ENCODE measurements at regions not wholly inside any gene's neighbourhood (a gene's known extent, or its start where the extent isn't known, plus 50 kb on each side); places are given as distances from the start of the nearest gene placed in this dataset.

GRCh38 chr2:221975151-221975550 lies 323.6 kb downstream of the PAX3 start (continued):
- TF ChIP-seq FOXP4 (CRISPR knock-in tag; IDR thresholded peaks at IDR 0.05; ENCODE audit: borderline replicate concordance) (no peak), ZNF324 (CRISPR knock-in tag; IDR thresholded peaks at IDR 0.05) (no peak), EHMT2 (IDR thresholded peaks at IDR 0.05) (no peak), ZNF518B (CRISPR knock-in tag; IDR thresholded peaks at IDR 0.05) (no peak)

- Histone ChIP-seq H3K9me3 (replicated peaks; ENCODE audit: control insufficient read depth, insufficient read depth, low read depth, low read length) (no peaks in the 10 kb centered on the region), H3K9me1 (ENCODE audit: control insufficient read depth, insufficient read depth, low read length) (no peaks in the 10 kb centered on the region), H2AFZ (ENCODE audit: low read depth, low read length) (no peak overlapping the region), H3K4me3 (no peak overlapping the region), H3K79me2 (ENCODE audit: control insufficient read depth, insufficient read depth, low read length) (no peaks in the 10 kb centered on the region), H3K4me2 (ENCODE audit: insufficient read depth, low read length) (no peak overlapping the region), H3K36me3 (ENCODE audit: control insufficient read depth, insufficient read depth, low read length) (no peaks in the 10 kb centered on the region), H3K4me1 (replicated peaks in 1 of 2; ENCODE audit: control insufficient read depth in 2 of 2, insufficient read depth in 2 of 2, low read length in 2 of 2) (no peaks in the 10 kb centered on the region), H4K20me1 (replicated peaks; ENCODE audit: control insufficient read depth, insufficient read depth, low read length) (no peaks in the 10 kb centered on the region), H3K27ac (ENCODE audit: extremely low read depth, low read depth, low read length) (no peak overlapping the region), H3K9ac (ENCODE audit: insufficient read depth in 1 of 2, low read depth in 2 of 2, low read length in 2 of 2) (no peak overlapping the region), H3K27me3 (ENCODE audit: control insufficient read depth in 2 of 2, insufficient read depth in 2 of 2, low read length in 2 of 2) (no peaks in the 10 kb centered on the region)
- TF ChIP-seq CEBPG (CRISPR knock-in tag; IDR thresholded peaks at IDR 0.05) (no peak), CEBPG (tag; conservative IDR thresholded peaks at IDR 0.05 in 1 of 2, IDR thresholded peaks at IDR 0.05 in 1 of 2) (peak in 1 of 2 experiments; percentile 10; a peak in 1 of 4 replicates), ZNF121 (CRISPR knock-in tag; conservative IDR thresholded peaks at IDR 0.05) (no peak), ZNF217 (CRISPR knock-in tag; IDR thresholded peaks at IDR 0.05) (no peak)
- ChIA-PET CTCF (ENCODE audit: low intra/inter-chr PET ratio) (no interaction called here), POLR2A (no interaction called here)
- no peak for ATAC-seq
- WGBS (ENCODE audit: insufficient coverage, low coverage, missing lambda C conversion rate) = 0% methylated on average over 2 of the region's 2 CpGs
- BruUV-seq (replicated peaks) = no TSS peak
- FAIRE-seq = no peak
- DNase-seq (ENCODE audit: extremely low read depth in 1 of 4, low spot score in 3 of 4) = no peak
- in situ Hi-C loops (cut with MboI) (no loop called here), intact Hi-C loops (cut with micrococcal nuclease) (no loop called here)
Measured at GRCh38 chr2:221973902-221974301, 324.9 kb downstream of the PAX3 start.

Measured in K562 (cell line).